ENCODE measurements at regions not wholly inside any gene's neighbourhood (a gene's known extent, or its start where the extent isn't known, plus 50 kb on each side); places are given as distances from the start of the nearest gene placed in this dataset.
A peak's percentile ranks its signal among the peaks of the same experiment; 100 is the strongest.

GRCh38 chr22:27588268-27588667, 213.3 kb downstream of the MN1 start:
- Histone ChIP-seq H3K4me3 (ENCODE audit: insufficient read depth, low read depth, low read length) (no peak overlapping the region), H3K4me2 (ENCODE audit: low read length) (no peak overlapping the region), H3K9ac (ENCODE audit: low read length) (no peak overlapping the region), H3K27ac (ENCODE audit: low read depth, low read length) (no peak overlapping the region), H4K20me1 (ENCODE audit: insufficient read depth, low read length) (no peaks in the 10 kb centered on the region), H3K36me3 (ENCODE audit: insufficient read depth, low read length) (no peaks in the 10 kb centered on the region), H3K9me3 (ENCODE audit: insufficient read depth, low read depth, low read length) (no peaks in the 10 kb centered on the region), H2AFZ (ENCODE audit: low read depth, low read length) (no peak overlapping the region), H3K79me2 (ENCODE audit: insufficient read depth, low read length) (no peaks in the 10 kb centered on the region), H3K4me1 (ENCODE audit: insufficient read depth, low read length) (peaks cover 5% of the 10 kb centered on the region), H3K27me3 (ENCODE audit: insufficient read depth, low read length) (no peaks in the 10 kb centered on the region)
- peaks cover 8% of the 10 kb centered on the region for H3K9me3 Mint-ChIP-seq (ENCODE audit: unreplicated experiment)
- no peaks in the 10 kb centered on the region for H3K36me3 Mint-ChIP-seq (ENCODE audit: low read depth, unreplicated experiment)
- no peak overlapping the region for H3K27ac Mint-ChIP-seq (ENCODE audit: unreplicated experiment)
- H3K27me3 Mint-ChIP-seq (ENCODE audit: low read depth, unreplicated experiment) = peaks cover 12% of the 10 kb centered on the region
- no peak for FAIRE-seq
- no peak overlapping the region for H3K4me3 Mint-ChIP-seq (ENCODE audit: unreplicated experiment)
- TF ChIP-seq CTCF (IDR thresholded peaks at IDR 0.05; ENCODE audit: insufficient read depth, low read depth, low read length) (no peak), EZH2 (IDR thresholded peaks at IDR 0.05; ENCODE audit: insufficient read depth, low read length) (no peak)
- DNase-seq (ENCODE audit: low read depth) = no peak
- no peaks in the 10 kb centered on the region for H3K4me1 Mint-ChIP-seq (ENCODE audit: low read depth, unreplicated experiment)

GRCh38 chr22:27588915-27589314, 212.6 kb downstream of the MN1 start:
- no peak for DNase-seq (ENCODE audit: low read depth)
- H3K4me1 Mint-ChIP-seq (ENCODE audit: low read depth, unreplicated experiment) = no peaks in the 10 kb centered on the region
- no peak overlapping the region for H3K4me3 Mint-ChIP-seq (ENCODE audit: unreplicated experiment)
- H3K9me3 ChIP-seq (ENCODE audit: insufficient read depth, low read depth, low read length) = no peaks in the 10 kb centered on the region
- no peaks in the 10 kb centered on the region for H3K36me3 Mint-ChIP-seq (ENCODE audit: low read depth, unreplicated experiment)
- H3K27me3 Mint-ChIP-seq (ENCODE audit: low read depth, unreplicated experiment) = peaks cover 11% of the 10 kb centered on the region
- H3K4me2 ChIP-seq (ENCODE audit: low read length) = no peak overlapping the region
- peaks cover 8% of the 10 kb centered on the region for H3K9me3 Mint-ChIP-seq (ENCODE audit: unreplicated experiment)
- no peak for TF ChIP-seq EZH2 (IDR thresholded peaks at IDR 0.05; ENCODE audit: insufficient read depth, low read length)
- no peak for TF ChIP-seq CTCF (IDR thresholded peaks at IDR 0.05; ENCODE audit: insufficient read depth, low read depth, low read length)
- FAIRE-seq = peak; percentile 17
- H3K9ac ChIP-seq (ENCODE audit: low read length) = no peak overlapping the region
- no peaks in the 10 kb centered on the region for H3K36me3 ChIP-seq (ENCODE audit: insufficient read depth, low read length)
- H3K4me1 ChIP-seq (ENCODE audit: insufficient read depth, low read length) = peaks cover 5% of the 10 kb centered on the region
- no peaks in the 10 kb centered on the region for H3K79me2 ChIP-seq (ENCODE audit: insufficient read depth, low read length)
- no peak overlapping the region for H3K4me3 ChIP-seq (ENCODE audit: insufficient read depth, low read depth, low read length)
- no peak overlapping the region for H3K27ac ChIP-seq (ENCODE audit: low read depth, low read length)
- H2AFZ ChIP-seq (ENCODE audit: low read depth, low read length) = no peak overlapping the region
- H4K20me1 ChIP-seq (ENCODE audit: insufficient read depth, low read length) = no peaks in the 10 kb centered on the region
- no peak overlapping the region for H3K27ac Mint-ChIP-seq (ENCODE audit: unreplicated experiment)
- no peaks in the 10 kb centered on the region for H3K27me3 ChIP-seq (ENCODE audit: insufficient read depth, low read length)

GRCh38 chr22:27591060-27591459, 210.5 kb downstream of the MN1 start:
- no peak overlapping the region for H3K9ac ChIP-seq (ENCODE audit: low read length)

More at GRCh38 chr22:27591060-27591459, 210.5 kb downstream of the MN1 start:
- Histone ChIP-seq H4K20me1 (ENCODE audit: insufficient read depth, low read length) (no peaks in the 10 kb centered on the region), H3K27me3 (ENCODE audit: insufficient read depth, low read length) (no peaks in the 10 kb centered on the region), H3K36me3 (ENCODE audit: insufficient read depth, low read length) (no peaks in the 10 kb centered on the region), H3K9me3 (ENCODE audit: insufficient read depth, low read depth, low read length) (no peaks in the 10 kb centered on the region), H3K27ac (ENCODE audit: low read depth, low read length) (no peak overlapping the region), H3K79me2 (ENCODE audit: insufficient read depth, low read length) (no peaks in the 10 kb centered on the region), H3K4me2 (ENCODE audit: low read length) (no peak overlapping the region), H2AFZ (ENCODE audit: low read depth, low read length) (no peak overlapping the region), H3K4me1 (ENCODE audit: insufficient read depth, low read length) (no peaks in the 10 kb centered on the region), H3K4me3 (ENCODE audit: insufficient read depth, low read depth, low read length) (no peak overlapping the region)
- DNase-seq (ENCODE audit: low read depth) (no peak), FAIRE-seq (no peak)
- no peak overlapping the region for H3K4me3 Mint-ChIP-seq (ENCODE audit: unreplicated experiment)
- H3K36me3 Mint-ChIP-seq (ENCODE audit: low read depth, unreplicated experiment) = no peaks in the 10 kb centered on the region
- H3K4me1 Mint-ChIP-seq (ENCODE audit: low read depth, unreplicated experiment) = no peaks in the 10 kb centered on the region
- H3K27me3 Mint-ChIP-seq (ENCODE audit: low read depth, unreplicated experiment) = peaks cover 11% of the 10 kb centered on the region
- H3K9me3 Mint-ChIP-seq (ENCODE audit: unreplicated experiment) = peaks cover 8% of the 10 kb centered on the region
- TF ChIP-seq CTCF (IDR thresholded peaks at IDR 0.05; ENCODE audit: insufficient read depth, low read depth, low read length) (no peak), EZH2 (IDR thresholded peaks at IDR 0.05; ENCODE audit: insufficient read depth, low read length) (no peak)
- H3K27ac Mint-ChIP-seq (ENCODE audit: unreplicated experiment) = no peak overlapping the region

Measured in astrocyte (in vitro differentiated cells and primary cell).